Suprapubic skin (tissue), 4 donors: ENCODE measurements at regions not wholly inside any gene's neighbourhood (a gene's known extent, or its start where the extent isn't known, plus 50 kb on each side); places are given as distances from the start of the nearest gene placed in this dataset.

Source experiments
- EP300 ChIP-seq: sonication (generic); formaldehyde crosslinking; IDR thresholded peaks from one replicate; pipeline ENCODE4 v1.6.1; 2017; ENCODE audit warnings: antibody characterized with exemption
- POLR2AphosphoS5 ChIP-seq, 3 donors: sonication (generic); formaldehyde crosslinking; IDR thresholded peaks; one replicate each; pipeline ENCODE4 v1.6.1; 2017; ENCODE audit warnings: antibody characterized with exemption in 3 of 3
- TF ChIP-seq, protein P1 (sequence below), 2 donors: fragments of 200-600 bp in 1 of 2; fragments of 450-650 bp in 1 of 2; sonication (generic) in 1 of 2; IDR thresholded peaks; one replicate each; pipeline ENCODE4 v1.5.1; 2016 to 2019; ENCODE audit warnings: antibody characterized with exemption in 2 of 2, mild to moderate bottlenecking in 1 of 2, moderate library complexity in 1 of 2

- TF ChIP-seq, protein P1, sequence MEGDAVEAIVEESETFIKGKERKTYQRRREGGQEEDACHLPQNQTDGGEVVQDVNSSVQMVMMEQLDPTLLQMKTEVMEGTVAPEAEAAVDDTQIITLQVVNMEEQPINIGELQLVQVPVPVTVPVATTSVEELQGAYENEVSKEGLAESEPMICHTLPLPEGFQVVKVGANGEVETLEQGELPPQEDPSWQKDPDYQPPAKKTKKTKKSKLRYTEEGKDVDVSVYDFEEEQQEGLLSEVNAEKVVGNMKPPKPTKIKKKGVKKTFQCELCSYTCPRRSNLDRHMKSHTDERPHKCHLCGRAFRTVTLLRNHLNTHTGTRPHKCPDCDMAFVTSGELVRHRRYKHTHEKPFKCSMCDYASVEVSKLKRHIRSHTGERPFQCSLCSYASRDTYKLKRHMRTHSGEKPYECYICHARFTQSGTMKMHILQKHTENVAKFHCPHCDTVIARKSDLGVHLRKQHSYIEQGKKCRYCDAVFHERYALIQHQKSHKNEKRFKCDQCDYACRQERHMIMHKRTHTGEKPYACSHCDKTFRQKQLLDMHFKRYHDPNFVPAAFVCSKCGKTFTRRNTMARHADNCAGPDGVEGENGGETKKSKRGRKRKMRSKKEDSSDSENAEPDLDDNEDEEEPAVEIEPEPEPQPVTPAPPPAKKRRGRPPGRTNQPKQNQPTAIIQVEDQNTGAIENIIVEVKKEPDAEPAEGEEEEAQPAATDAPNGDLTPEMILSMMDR (IDR thresholded peaks at IDR 0.05), result no peak
- TF ChIP-seq EP300 (no peak), POLR2AphosphoS5 (IDR thresholded peaks at IDR 0.05) (no peak)
Measured at GRCh38 chr11:28657378-28658030, 549.3 kb downstream of the METTL15 start.
